HG03196 (cell line): ENCODE measurements at regions not wholly inside any gene's neighbourhood (a gene's known extent, or its start where the extent isn't known, plus 50 kb on each side); places are given as distances from the start of the nearest gene placed in this dataset.

Source experiments
- ATAC-seq: cut with Tn5 transposase; IDR thresholded peaks from one replicate; pipeline ENCODE4 v1.9.1; 2021; ENCODE audit not compliant: unreplicated experiment

DNA sequence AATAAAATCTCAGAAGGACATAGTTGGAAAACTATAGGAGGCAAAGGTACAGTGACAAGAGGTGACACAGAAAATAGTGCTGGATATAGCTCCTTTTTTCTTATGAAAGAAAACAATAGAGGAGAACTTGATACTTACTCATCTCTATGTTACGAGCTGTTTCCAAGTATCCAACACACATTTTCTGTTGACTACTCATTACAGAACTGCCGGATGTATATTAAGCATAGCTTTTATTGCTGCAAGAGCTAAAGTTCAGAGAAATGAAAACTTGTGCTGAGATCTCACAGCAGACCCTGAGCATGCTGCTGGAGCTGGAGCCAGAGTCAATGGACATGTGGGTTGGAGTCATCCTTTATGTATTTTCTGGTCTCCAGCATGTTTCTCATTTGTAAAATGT, 210.0 kb upstream of the NT5C1B start:
- ATAC-seq = no peak

DNA sequence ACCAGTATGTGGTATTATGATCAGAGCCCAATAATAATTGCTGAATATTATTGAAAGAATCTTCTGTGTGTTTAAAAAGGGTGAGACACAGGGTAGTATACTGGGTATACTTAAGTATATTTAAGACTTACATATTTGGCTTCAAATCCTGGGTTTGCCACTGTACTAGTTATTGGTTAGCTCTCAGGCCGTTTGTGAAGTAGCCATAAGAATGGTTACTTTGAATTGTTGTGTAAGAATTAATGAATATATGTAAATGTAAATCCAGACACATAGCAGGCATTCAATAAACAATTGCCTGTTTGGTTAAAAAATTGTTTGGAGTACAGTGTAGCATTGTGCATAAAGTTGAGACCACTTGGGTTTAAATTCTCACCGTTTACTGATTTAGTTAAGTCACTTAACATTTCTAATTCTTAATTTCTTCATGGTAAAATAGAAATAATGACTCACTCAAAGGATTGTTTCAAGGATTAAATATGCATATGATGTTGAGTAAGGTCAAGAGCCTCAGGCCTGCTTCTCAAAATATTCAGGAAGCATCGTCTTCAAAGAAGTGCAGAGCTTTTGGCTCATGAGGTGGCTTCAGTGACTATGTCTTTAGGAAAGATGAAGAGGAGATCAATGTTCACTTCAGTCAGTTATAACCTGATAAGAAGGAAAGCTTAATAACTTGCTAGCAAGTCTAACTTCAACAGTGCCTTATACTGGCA, 207.9 kb upstream of the NT5C1B start:
- ATAC-seq = no peak

DNA sequence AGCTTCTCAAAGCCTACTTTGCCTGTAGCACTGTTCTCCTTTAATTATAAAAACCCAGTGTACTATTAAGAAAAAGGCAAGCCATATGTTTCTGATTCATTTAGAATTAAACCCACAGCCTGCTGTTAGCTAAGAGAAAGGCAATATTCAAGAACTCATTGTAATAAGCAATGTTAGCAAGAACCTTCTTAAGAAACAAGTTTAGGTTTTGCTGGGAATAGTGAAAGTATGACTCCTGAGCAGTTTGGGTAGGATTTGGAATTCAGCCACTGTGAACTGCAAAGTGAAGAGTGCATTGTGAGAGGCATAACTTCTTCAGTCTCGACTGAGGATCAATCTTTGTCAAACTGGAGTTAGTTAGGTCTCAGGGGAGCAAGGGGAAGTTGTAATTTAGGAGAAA, 206.5 kb upstream of the NT5C1B start:
- ATAC-seq = no peak

DNA sequence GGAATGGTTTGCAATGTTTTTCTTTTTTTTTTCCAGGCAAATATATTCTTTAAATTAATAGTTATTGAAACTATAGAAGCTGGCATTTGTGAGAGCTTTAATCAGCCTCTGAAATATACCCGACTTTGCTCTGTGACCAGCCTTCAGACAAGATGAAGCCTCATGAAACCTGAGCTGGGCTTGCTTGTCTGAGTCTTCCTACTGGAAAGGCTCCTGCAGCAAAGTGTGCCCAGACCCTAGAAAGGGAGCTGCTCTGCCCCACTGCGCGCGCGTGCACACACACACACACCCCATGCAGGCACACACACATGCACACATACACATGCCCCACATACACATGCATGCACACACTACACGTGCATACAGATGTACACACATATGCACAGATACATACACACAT, 203.3 kb upstream of the NT5C1B start:
- ATAC-seq = no peak

DNA sequence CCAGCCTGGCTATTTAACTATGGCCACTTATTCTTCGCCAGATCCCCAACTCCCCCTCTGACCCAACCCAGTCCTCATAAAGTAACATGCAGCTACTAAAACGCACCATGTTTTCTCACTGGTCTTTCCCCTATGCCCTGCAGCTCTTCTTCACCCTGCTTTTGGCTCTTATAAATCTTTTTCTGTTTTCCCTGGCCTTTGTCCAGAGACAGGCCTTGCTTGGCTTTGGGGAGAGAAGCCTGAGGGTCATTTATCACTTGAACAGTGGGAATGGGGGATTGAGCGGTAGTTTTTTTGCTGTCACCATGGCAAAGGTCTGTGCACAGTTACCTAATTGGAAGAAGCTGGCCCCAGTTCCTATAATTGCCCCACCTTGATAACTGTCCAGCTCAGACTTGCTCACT, 202.9 kb upstream of the NT5C1B start:
- ATAC-seq = no peak

DNA sequence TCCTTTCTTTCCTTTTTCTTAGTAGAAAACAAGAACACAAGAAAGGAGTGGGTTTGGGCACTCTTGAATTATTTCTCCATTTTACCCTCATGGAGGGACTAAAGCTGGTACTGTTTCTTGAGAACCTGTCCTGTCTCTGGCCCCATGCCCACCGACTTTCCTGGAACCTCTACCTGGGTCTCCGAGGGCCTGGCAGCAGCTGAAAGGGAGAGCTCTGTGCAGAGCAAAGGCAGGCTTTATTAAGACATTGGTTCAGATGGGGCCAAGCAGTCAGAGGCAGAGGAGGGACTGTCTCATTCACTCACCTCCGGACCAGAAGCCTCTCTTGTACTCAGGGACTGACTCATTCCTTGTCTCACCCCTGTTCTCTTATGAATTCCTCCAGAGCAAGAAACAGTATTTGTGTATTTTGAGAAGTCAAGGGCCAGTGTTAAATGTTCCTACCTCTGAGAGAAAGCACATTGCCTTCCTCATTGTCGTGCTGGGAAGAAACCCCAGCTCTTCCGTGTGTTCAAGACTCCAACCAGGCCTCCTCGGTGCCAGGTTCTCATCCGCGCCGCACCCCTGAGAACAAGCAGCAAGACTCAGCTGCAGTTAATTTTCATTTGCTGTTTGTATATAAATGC, 201.9 kb upstream of the NT5C1B start:
- no peak for ATAC-seq

DNA sequence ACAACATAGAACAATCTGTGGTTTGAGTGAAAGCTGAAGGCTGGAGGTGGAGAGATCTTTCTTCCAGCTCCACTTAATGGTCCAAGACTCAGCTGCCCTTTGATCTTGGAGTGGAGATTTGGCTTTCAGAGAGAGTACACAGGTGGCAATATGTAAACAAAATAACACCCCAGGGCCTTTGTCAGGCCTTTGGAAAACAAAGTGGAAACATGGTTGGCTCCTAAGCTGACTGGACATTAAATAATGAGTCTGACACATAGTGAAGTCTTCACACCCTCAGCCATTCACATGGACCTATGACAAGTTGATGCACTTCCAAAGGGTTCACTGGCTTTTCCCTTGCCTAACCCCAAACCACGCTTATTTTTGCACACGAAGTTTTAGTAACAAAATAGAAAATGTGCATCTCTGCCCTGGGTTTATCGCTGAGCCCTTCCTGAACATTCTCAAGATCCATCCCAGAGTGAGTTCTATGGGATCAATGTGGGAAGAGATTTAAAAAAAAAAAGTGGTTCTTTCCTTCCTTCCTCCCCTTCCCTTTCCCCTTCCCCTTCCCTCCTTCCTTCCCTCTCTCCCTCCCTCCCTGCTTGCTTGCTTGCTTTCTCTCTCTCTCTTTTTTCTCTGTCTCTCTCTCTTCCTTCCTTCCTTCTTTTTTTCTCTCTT, 201.3 kb upstream of the NT5C1B start:
- no peak for ATAC-seq

DNA sequence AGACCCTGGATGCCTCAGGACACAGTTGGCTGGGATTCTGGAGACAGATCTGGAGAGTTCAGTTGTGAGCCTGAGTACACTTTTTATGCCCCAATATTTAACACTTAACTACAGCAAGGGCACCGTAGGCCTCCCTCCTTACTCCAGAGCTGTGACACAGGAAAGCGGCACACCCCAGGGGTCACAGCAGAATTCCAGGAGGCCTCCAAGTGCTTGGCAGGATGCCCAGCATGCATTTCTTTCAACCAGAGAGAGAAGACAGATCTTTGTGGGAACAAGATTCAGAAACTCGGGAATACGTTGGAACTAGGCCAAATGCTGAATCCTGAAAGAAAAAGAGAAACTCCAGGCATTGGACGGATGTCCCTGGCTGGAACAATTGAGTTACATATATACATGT, 199.2 kb upstream of the NT5C1B start:
- ATAC-seq = no peak

DNA sequence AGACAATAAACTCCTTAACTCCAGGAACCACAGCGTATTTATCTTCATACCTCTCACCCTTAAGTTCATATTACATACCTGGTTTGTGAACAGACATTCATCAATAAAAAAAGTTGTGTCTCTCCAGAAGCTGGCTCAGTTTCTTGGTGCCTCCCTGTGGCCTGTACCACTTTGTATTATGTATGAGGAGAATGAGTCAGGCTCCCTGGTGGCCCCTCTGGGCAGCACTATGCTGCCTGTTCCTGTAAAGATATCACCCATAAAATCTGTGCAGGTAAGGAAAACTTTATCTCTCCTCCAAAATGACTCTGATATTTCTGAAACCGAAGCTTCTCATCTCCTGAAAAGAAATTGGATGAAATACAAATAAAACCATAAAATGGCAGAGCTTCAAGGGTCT, 198.4 kb upstream of the NT5C1B start:
- ATAC-seq = no peak

DNA sequence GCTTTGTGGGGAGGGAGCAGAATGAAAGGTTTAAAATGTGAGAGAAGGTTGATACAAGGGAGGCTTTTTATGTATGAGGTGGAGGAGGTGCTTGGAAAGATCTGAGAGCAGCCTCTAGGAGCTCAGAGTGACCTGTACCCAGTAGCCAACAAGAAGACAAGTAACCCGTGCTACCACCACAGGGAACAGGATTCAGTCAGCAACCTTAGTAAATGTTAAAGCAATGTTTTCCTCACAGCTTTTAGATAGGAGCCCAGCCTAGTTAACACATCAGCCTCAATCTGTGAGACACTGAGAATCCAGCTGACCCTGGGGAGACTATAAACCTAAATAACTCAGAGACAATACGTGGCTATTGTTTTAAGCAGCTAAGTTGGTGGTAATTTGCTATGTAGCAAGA, 194.9 kb upstream of the NT5C1B start:
- no peak for ATAC-seq

DNA sequence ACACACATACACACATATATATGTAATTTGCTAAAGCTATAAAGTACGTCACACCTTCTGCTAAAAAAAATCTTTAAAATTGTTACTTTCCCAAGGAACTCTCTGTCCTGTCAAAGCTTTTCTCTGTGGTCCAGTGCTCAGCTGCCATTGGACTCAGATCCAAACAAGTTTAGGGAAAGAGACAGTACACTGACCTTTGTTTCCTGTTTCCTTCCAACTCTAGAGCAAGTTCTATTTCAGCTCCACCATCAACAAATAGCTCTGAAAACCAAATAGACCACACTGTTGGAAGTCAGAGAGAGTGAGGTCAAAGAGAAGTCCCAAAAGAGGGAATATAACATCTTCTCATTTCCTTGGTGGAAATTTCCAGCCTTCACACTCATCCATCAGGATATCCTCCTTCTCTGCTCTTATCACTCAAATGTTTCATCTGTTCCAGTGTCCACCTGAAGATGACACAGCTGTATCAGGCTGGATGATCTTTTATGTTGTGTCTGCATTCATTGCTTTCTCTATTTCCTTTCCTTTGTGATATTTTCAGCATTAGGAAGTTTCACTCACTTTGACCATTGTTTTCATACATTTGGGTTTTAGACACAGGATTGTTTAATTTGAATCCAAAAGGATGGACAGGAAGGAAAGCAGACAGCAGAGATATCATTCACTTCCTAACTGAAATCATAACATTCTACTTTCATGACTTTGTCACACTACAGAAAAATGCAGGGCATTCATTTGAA, 192.3 kb upstream of the NT5C1B start:
- ATAC-seq = no peak

DNA sequence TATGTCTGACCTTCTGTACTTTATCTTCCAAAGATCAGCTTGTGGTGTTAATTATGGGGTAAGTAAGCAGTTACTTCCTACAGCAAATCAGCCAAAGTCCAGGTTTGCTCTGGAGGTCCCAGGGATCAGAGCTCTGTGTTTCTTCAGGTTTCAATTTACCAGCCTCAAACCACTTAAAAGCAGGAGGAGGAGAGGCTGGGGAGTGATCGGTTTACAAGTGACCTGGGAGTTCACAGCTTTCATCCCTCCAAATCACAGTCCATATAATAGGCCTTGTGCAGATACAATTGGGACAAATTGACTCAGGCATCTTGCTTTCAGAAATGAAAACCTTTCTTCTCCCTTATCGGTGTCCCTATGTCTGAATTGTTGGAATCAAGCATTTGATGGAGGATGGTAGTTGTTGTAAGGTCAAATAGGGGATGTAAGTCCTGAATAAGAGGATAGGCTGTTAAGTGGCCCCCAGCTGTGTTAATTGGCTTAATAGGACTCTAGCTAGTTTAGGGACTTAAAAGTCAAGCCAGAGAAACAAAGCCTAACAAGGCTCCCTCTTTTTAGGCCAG, 188.0 kb upstream of the NT5C1B start:
- no peak for ATAC-seq

DNA sequence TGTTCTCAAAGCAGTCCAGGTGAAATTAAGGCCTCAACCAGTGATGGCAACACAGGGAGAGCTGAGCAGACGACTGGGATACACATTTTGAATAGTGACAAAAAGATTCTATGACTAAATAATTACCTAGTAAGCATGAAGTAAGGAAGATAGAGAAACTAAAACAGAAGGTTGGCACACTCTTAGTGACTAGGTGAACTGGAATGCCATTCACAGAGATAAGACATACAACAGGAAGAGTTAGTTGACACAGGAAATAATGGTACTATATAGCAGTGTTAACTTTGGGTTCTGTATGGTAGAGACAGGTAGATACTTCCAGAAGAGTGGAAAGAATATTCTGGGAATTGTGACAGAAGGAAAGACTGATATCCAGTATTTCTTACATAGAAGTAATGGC, 181.8 kb upstream of the NT5C1B start:
- ATAC-seq = no peak

DNA sequence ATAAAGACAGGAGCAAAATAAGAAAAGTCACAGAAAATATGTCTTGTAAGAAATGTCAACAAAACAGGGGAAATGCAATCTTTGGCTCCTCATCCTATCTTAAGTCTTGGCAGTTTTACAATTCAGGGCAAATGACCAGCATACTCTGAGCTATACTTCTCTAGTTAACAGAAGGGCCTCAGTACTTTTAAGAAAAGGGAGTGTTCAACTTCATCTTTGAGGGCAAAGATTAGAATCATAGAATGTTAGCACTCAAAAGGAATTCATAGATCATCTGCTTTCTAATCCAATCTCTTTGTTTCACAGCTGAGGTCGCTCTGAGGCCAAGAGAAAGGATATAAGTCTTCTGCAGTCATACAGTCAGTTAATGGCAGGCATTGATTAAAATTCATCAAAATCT, 174.0 kb upstream of the NT5C1B start:
- no peak for ATAC-seq

DNA sequence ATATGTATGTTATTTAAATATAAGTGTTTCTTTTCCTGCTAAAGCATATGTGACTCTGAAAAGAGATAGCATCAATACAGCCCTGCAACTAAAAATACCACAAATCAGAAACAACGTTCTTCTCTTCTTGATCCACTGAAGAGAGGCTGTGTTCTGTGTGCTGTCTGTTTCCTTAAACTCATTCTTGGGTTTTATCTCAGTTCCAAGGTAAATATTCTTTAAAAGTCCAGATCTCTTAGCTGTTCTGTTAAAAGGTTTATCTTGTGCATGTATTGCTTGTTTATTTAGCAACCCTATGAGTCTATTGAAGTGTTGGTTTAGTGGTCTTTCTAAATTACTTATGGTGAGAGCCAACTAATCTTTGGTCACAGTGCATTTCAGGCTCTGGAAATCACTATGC, 173.3 kb upstream of the NT5C1B start:
- ATAC-seq = no peak

DNA sequence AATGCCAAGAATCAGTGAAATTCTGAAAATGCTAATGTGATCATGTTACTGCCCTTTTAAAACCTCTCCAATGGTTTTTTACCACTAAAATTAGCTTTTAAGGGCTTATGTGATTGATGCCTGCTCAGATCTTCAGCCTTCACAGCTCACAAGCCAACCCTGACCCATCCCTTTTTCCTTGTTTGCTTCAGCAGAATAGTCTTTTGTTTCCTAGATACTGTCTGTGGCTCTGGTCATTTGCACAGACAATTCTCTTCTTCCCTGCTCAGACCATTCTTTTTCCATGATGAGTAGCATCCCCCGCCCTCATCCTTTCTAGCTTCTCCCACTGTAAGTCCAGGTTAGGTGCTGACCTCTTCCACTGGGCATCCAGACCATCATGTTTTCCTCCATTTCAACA, 164.9 kb upstream of the NT5C1B start:
- no peak for ATAC-seq

DNA sequence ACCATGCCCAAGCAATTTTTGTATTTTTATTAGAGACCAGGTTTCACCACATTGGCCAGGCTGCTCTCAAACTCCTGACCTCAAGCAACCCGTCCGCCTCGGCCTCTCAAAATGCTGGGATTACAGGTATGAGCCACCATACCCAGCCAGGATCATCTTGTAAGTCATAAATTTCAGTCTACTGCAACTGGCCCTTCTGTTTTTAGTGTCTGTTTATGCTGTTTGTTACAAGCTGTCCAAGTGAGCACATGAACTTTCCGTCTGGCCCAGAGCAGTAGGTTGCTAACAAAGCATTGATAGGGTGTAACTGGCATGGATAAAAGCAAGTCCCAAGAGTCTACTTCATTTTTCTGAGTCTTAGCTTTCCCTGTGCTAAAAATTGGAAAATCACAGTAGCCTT, 164.4 kb upstream of the NT5C1B start:
- no peak for ATAC-seq

DNA sequence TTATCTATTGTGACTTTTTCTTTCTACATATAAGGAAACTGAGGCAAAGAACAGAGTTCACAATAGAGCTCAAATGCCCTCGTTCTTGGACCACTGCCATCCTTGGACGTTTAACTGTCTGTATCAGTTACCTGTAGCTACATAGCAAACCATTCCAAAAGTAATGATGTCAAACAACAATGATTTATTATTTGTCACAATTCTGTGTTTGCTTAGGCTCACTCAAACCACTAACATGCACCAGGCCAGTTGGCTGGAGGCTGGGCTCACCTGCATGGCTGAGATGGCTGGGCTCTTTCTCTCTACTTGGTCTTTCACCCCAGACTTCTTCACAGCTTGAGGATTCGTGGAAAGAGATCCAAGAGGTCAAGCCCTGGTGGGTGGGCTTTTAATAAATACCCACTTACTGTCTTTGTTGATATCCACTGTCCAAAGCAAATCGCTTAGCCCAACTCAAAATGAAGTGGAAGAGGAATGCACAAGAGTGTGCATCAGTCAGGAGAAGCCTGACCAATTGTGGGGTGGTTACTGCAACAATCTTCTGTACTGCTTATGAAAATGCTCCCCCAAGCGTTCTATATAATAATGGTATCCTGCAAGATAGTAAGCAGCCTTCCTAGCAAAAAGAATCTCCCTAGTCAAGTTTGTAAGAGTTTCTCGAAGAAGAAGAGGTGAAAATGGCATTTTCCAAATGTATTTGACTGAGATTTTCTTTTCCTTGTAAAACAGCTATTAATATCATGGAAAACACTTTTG, 163.5 kb upstream of the NT5C1B start:
- no peak for ATAC-seq

DNA sequence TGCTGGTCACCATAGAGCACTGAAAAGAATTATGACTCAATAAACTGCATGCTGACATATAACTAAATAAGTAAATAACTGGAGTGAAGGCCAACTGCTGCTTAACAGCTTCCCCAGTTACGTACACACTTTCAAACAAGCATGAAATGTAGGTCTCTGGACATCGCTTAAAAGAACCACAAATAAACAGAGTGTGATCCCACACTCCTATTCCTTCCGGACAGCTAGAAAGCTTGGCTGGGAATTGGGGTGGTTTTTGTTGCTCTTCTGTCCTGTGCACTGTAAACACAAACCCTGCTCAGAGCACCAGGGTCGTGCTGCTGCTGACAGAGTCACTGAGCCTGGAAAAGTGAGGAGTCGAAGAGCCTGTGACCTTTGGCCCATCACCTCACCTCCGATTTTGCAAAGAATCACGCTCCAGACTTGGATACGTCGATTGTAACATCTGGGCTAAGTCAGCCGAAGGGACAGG, 162.7 kb upstream of the NT5C1B start:
- no peak for ATAC-seq

DNA sequence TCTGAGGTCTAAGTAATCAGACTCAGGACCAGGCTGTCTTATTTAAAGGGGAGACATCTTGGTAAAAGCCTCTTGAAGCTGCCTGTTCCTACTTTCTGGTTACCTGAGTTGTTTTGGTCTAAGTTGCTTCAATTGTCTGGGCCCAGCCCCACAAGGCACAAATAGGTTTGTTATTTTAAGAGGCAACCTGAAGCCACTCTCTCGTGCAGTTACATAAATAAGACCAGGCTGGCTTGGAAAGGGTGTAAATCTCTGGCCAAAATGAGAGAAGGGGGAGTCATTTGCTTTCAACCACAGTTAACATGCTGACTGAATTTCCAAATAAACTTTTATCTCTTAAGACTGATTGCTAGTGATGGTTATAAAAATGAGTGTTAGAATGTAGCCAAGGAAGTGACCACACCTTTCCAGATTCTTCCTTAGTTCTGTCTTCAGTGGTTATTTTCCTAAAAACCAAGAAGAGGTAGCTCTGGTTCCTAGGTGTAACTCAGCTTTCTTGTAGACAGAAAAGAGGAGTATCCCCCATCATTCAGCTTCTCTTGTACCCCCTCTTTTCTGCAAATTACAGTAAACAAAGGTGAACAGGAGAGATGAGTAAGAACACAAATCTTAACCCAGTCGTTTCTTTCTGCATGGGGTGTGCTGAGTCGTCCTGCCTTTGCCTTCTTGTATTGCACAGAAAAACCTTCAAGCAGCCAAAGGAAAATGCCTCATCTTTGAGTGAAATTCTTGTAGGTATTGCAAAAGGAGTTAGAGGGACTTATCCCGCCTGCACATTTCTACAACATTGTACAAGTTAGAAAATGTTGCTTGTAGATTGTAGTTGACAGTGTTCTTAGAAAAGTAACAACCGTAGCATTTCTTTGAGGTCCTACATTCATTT, 161.5 kb upstream of the NT5C1B start:
- ATAC-seq = no peak
